ENCODE measurements at regions not wholly inside any gene's neighbourhood (a gene's known extent, or its start where the extent isn't known, plus 50 kb on each side); places are given as distances from the start of the nearest gene placed in this dataset.

DNA sequence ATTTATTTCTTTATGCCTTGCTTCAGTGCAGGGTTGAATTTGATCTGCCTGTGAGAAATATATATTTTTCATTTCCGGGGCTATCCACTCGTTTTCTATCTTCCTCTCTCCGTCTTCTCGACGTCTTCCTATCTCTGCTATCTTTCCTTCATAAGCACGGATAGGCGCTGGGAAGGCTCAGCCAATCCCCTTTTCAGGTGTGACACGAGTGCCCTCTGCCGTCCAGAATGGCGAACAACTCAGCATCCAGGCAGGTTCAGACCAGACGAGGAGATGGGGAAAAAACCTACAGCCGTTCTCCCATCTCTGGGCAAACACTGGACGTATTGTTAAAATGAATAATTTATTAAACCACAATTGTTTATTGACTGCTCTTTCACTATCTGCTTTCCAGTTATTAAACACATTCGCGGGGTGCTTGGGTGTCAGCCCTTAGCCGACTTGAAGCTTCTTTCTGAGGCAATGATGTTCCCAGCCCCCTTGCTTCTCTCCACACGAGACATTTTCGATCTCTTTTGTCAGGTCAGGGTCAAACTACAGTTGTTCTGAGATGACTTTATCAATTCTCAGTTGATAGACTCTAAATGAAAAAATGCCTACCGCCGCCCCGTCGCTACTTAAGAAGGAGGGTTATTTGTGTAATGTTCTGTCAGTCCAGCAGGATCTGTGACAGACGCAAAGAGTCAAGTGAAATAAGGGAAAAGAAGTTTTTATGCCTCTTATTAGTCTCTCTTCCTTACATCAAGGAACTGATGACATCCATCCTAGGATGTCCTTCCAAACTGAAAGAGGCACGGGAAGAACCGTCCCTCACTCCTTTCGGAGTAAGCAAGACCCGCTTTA lies 96.3 kb upstream of the NOCT start:
- DNase-seq: peak; percentile 77

- no peak for DNase-seq
Observed at GRCh38 chr4:138918169-138918869, 97.3 kb upstream of the NOCT start.

- DNase-seq: no peak
Observed at GRCh38 chr4:138916763-138917162, 98.8 kb upstream of the NOCT start.

DNA sequence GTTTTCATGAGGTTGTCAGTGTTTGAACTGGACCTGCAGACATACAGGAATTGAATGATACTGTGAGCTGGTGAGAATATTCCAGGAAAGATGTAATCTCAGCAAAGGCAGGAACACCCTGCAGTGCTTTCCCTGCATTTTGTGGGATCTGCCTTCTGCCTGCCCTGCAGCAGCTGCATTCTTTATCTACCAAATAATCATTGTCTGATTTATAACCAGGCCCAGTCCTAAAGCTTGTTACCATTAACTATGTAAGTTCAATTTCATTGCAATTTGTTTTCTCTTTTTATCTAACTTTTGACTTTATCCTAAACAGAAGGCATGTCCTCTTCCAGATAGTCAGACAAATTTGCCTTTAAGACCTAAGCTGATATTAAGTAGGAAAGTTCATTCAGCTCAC lies 99.8 kb upstream of the NOCT start:
- no peak for DNase-seq

- DNase-seq: peak; percentile 82
Observed at GRCh38 chr4:138912704-138913340, 102.8 kb upstream of the NOCT start.

DNA sequence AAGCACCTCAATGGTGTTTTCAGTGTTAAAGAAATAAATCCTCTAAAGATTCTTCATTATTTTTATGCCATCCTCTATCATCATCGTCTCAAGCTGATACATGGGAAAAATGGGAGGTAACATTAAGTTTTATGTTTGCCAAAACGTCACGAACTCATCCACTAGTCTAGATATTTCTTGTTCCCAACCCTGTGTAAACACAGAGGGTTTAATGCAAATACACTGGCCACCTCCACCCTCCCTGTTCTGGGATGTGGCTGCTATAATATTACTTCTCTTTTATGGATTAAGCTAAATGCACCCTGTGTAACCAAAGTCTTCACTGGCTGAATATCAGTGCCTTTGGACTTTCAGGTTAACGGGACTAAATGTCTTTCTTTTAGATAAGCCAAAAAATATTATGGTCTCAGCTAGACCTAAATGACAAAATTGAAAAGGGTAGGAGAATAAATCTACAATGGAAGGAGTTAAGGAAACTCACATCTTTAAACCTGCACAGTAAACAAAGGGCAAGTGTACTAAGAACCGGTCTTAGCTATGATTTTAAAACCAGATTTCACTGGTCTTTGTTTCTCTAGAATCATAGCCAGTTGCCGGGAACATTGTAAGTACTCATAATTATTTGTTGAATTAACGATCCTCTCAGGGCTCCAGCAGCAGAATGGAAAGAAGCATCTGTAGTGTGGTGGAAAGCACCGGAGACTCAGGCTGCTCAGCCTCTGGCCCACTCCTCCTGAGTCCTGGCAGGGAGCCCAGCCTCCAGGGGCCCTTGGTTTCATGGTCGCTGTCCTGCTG lies 103.5 kb upstream of the NOCT start:
- peak; percentile 86 for DNase-seq

DNA sequence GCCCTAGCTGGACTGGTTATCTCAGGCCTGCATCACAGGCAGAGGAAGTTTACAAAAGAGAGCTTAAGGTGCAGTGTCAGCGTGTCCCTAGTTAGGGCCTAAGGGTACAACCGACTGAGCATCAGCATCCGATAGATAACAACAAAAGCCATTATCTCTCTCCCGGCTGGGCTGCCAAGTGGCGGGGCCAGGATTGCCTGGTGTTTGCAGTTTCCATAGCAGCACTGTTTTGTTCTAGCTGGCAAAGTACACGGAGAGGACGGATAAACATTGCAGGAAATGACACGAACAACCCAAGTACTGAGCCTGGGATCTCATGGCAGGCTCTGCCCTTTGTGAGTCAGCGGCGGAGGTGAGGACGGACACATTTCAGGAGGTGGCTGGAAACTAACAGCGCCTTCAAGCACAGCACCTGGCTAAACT lies 104.7 kb upstream of the NOCT start:
- peak; percentile 95 for DNase-seq

- peak; percentile 95 for DNase-seq
Observed at GRCh38 chr4:138910195-138910913, 105.2 kb upstream of the NOCT start.

DNA sequence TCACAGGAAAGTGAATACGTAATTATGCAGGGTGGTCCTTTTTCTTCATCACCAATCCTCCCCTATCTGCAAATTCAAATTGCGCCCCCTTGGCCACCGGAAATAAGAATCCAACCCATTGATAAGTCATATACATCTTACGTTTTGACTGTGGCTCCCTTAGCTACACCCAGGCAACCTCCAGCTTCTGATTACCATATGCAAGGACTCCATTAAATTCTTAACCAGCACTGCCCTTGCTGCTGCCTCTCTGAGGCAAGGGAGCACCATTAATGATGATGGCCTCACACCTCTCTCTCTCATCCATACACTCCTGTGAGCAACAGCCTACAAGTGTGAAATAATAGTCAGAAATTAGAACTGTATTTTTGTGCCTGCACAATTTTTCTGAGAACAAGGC lies 106.0 kb upstream of the NOCT start:
- DNase-seq: no peak

GRCh38 chr4:138908134-138908533 lies 107.4 kb upstream of the NOCT start:
- no peak for DNase-seq

- DNase-seq: no peak
Observed at GRCh38 chr4:138907174-138907573, 108.4 kb upstream of the NOCT start.

DNA sequence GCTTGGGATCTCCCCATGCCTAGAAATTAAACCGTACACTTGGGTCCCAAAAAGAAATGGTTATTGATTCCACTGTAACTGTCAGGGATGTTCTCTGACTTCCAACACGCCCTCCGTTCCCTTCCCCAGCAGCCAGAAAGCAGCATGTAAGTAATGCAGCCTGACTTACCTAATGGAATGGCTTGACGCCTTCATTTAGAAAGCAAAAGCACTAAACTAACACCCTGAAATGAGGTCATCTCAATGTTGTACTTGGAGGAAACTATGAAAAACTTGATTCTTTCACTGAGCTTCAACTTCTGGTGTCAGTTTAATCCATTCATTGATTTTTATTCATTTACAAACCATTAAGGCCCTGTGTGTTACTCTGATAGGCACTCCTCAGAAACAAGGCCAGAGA lies 110.8 kb upstream of the NOCT start:
- no peak for DNase-seq

- DNase-seq: no peak
Observed at GRCh38 chr4:138903185-138903584, 112.4 kb upstream of the NOCT start.

- no peak for DNase-seq
Observed at GRCh38 chr4:138902705-138903104, 112.9 kb upstream of the NOCT start.

GRCh38 chr4:138901177-138901576 lies 114.4 kb upstream of the NOCT start:
- no peak for DNase-seq

GRCh38 chr4:138899999-138900398 lies 115.6 kb upstream of the NOCT start:
- DNase-seq: no peak

DNA sequence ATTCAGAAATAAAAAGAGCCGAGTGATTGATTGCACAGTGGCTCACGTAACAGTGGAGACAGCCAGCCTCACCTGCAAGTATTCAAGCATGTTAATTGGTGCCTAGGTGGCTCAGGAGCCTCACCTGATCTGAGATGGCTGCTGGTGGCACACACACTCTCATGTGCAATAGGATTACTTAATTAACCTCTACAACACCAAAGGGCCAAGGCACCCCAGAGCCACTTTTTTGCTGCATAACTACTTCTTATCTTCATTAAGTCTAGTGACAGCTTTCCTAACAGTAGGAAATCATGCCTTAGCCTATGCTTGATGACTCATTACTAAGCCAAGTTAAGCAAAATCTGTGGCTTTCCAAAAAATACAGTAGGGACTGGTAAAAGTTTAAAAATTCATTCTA lies 117.3 kb upstream of the NOCT start:
- DNase-seq: peak; percentile 83

GRCh38 chr4:138897811-138898226 lies 117.8 kb upstream of the NOCT start:
- peak; percentile 83 for DNase-seq

- DNase-seq: no peak
Observed at GRCh38 chr4:138894709-138895108, 120.9 kb upstream of the NOCT start.

DNA sequence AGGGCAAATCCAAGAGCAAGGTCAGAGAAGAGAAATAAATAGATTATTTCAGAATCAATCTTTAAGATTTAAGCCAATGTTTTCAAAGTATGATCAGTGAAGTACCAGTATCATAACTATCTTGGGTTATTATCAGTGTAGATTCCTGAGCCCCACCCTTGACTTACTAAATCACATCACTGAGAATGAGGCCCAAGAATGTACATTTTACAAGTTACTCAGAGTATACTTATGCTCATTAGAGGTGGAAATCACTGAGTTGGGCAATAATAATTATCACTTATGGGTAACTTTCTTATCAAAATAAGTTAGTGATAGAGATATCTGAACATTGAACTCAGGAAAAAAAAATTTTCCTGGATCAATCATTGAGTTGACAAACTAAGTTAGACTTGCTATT lies 121.6 kb upstream of the NOCT start:
- no peak for DNase-seq

GRCh38 chr4:138892483-138893407 lies 122.8 kb upstream of the NOCT start:
- peak; percentile 17 for DNase-seq
